GM12892 (cell line): ENCODE measurements at regions not wholly inside any gene's neighbourhood (a gene's known extent, or its start where the extent isn't known, plus 50 kb on each side); places are given as distances from the start of the nearest gene placed in this dataset.

Experiments used
- POLR2A ChIP-seq: IDR thresholded peaks from 2 replicates; pipeline ENCODE4 v1.6.1; 2011; ENCODE audit warnings: low read depth, low read length, control low read depth
- POLR2AphosphoS5 ChIP-seq: IDR thresholded peaks from 2 replicates; pipeline ENCODE4 v1.6.1; 2011; ENCODE audit warnings: low read depth, low read length, control low read depth
- TAF1 ChIP-seq: IDR thresholded peaks from 2 replicates; pipeline ENCODE4 v1.6.1; 2011; ENCODE audit warnings: low read depth, mild to moderate bottlenecking, control low read depth, low read length, borderline replicate concordance

DNA sequence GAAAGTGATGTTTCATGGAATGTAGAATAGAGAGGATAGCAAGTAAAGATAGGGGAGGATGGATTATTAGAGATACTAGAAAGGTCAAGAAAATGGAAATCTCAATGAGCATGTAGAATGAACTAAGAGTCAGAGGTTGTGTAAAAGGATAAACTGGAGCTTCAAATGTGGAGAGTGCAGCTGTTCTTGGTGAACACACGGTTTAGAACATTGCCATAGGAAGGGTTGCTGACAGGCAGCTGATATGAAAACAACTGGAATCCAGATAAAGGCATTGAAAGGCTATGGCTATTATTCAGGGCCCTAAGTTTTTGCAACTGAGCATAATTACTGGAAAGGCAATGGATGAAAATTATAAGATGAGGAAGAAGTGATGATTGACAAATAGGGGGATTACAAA is 239.6 kb upstream of the VEGFC start:
- TF ChIP-seq POLR2AphosphoS5: no peak
- no peak for TF ChIP-seq POLR2A
- no peak for TF ChIP-seq TAF1
